ENCODE measurements at regions not wholly inside any gene's neighbourhood (a gene's known extent, or its start where the extent isn't known, plus 50 kb on each side); places are given as distances from the start of the nearest gene placed in this dataset.

- no peak for TF ChIP-seq ZBTB10 (tag by site-specific recombination; IDR thresholded peaks at IDR 0.05)
- TF ChIP-seq ZNF654 (tag by site-specific recombination; IDR thresholded peaks at IDR 0.05; ENCODE audit: low read depth), result no peak
- TF ChIP-seq ZNF645 (tag by site-specific recombination; IDR thresholded peaks at IDR 0.05), result no peak
- TF ChIP-seq ZNF223 (tag by site-specific recombination; IDR thresholded peaks at IDR 0.05), result no peak
These were observed 329.7 kb upstream of the SNX7 start (continued) for GRCh38 chr1:98331718-98332311.

- no peak overlapping the region for H3K27ac ChIP-seq (ENCODE audit: extremely low read depth, low read depth, low read length)
- ChIA-PET CTCF (no interaction called here), POLR2A (no interaction called here)
These were observed 330.3 kb upstream of the SNX7 start for GRCh38 chr1:98331243-98331642.

GRCh38 chr1:98330224-98330623 is 331.3 kb upstream of the SNX7 start:
- H3K27ac ChIP-seq (ENCODE audit: extremely low read depth, low read depth, low read length), result no peak overlapping the region
- CTCF ChIA-PET, result interaction anchor here (0.7 kb wide), 1 partner anchor 32 kb away, joined by 5 read pairs; no protein-coding TSS in a partner anchor
- no peaks in the 10 kb centered on the region for H3K36me3 ChIP-seq (ENCODE audit: control insufficient read depth in 2 of 2, insufficient read depth in 1 of 2, low read length in 2 of 2)
- peaks cover 11% of the 10 kb centered on the region; the same call in 1 of the 2 replicates for H3K4me1 ChIP-seq (ENCODE audit: control insufficient read depth, insufficient read depth, low read length)
- no peaks in the 10 kb centered on the region for H3K9me3 ChIP-seq (ENCODE audit: control insufficient read depth, insufficient read depth, low read depth, low read length)
- H3K4me3 ChIP-seq (ENCODE audit: low read depth, low read length), result no peak overlapping the region
- POLR2A ChIA-PET, result no interaction called here
- TF ChIP-seq ZNF302 (tag by site-specific recombination; IDR thresholded peaks at IDR 0.05; ENCODE audit: low read depth), result no peak
- TF ChIP-seq ZNF202 (tag by site-specific recombination; IDR thresholded peaks at IDR 0.05; ENCODE audit: borderline replicate concordance), result no peak
- TF ChIP-seq PRDM4 (tag by site-specific recombination; IDR thresholded peaks at IDR 0.05), result no peak
- TF ChIP-seq IKZF3 (tag by site-specific recombination; IDR thresholded peaks at IDR 0.05), result no peak
- no peak for TF ChIP-seq TSHZ1 (tag by site-specific recombination; IDR thresholded peaks at IDR 0.05; ENCODE audit: borderline replicate concordance)
- no peak for TF ChIP-seq ZNF26 (tag by site-specific recombination; IDR thresholded peaks at IDR 0.05)
- no peak for TF ChIP-seq ZNF664 (tag by site-specific recombination; IDR thresholded peaks at IDR 0.05)
- no peak for TF ChIP-seq ZNF146 (tag by site-specific recombination; IDR thresholded peaks at IDR 0.05)
- no peak for TF ChIP-seq ZNF214 (tag by site-specific recombination; IDR thresholded peaks at IDR 0.05; ENCODE audit: borderline replicate concordance)

More at GRCh38 chr1:98331243-98331642, 330.3 kb upstream of the SNX7 start:
- Histone ChIP-seq H3K9me3 (ENCODE audit: control insufficient read depth, insufficient read depth, low read depth, low read length) (no peaks in the 10 kb centered on the region), H3K4me3 (ENCODE audit: low read depth, low read length) (no peak overlapping the region), H3K4me1 (ENCODE audit: control insufficient read depth, insufficient read depth, low read length) (peaks cover 9% of the 10 kb centered on the region; the same call in 1 of the 2 replicates), H3K36me3 (ENCODE audit: control insufficient read depth in 2 of 2, insufficient read depth in 1 of 2, low read length in 2 of 2) (no peaks in the 10 kb centered on the region)
- TF ChIP-seq ZFP41 (tag by site-specific recombination; IDR thresholded peaks at IDR 0.05; ENCODE audit: borderline replicate concordance) (no peak), ATF2 (tag by site-specific recombination; IDR thresholded peaks at IDR 0.05; ENCODE audit: low read depth) (no peak), ZNF274 (IDR thresholded peaks at IDR 0.05; ENCODE audit: low read length) (no peak), ZNF274 (tag by site-specific recombination; IDR thresholded peaks at IDR 0.05; ENCODE audit: borderline replicate concordance) (no peak), ZNF223 (tag by site-specific recombination; IDR thresholded peaks at IDR 0.05) (no peak), GLIS1 (tag by site-specific recombination; IDR thresholded peaks at IDR 0.05) (no peak), ZNF623 (tag by site-specific recombination; IDR thresholded peaks at IDR 0.05) (no peak), ZNF791 (tag by site-specific recombination; IDR thresholded peaks at IDR 0.05) (no peak), ZNF174 (tag by site-specific recombination; IDR thresholded peaks at IDR 0.05) (no peak), ZNF529 (tag by site-specific recombination; IDR thresholded peaks at IDR 0.05; ENCODE audit: insufficient replicate concordance) (no peak), ZNF175 (tag by site-specific recombination; IDR thresholded peaks at IDR 0.05) (no peak), ZNF677 (tag by site-specific recombination; IDR thresholded peaks at IDR 0.05) (no peak), ZNF777 (tag by site-specific recombination; IDR thresholded peaks at IDR 0.05; ENCODE audit: borderline replicate concordance) (no peak)
